HepG2 (cell line): ENCODE measurements at regions not wholly inside any gene's neighbourhood (a gene's known extent, or its start where the extent isn't known, plus 50 kb on each side); places are given as distances from the start of the nearest gene placed in this dataset.

Experiments
- ARNT2 ChIP-seq: sonication (generic); formaldehyde crosslinking; IDR thresholded peaks from 2 replicates; pipeline ENCODE4 v1.8.0; 2022; ENCODE audit warnings: mild to moderate bottlenecking, low read depth, missing genetic modification reagents, moderate library complexity
- BRF2 ChIP-seq: sonication (generic); formaldehyde crosslinking; IDR thresholded peaks from 2 replicates; pipeline ENCODE4 v1.8.1; 2022; ENCODE audit warnings: mild to moderate bottlenecking, missing genetic modification reagents
- CREB1 ChIP-seq, 2 experiments: fragments of 450-650 bp in 1 of 2; IDR thresholded peaks; 2 replicates each; pipeline ENCODE4 v1.6.1; 2016 to 2017; ENCODE audit warnings: control low read depth in 1 of 2, mild to moderate bottlenecking in 1 of 2, missing compliant biosample characterization in 1 of 2, missing genetic modification characterization in 1 of 2
- DDIT3 ChIP-seq: sonication (generic); formaldehyde crosslinking; IDR thresholded peaks from 2 replicates; pipeline ENCODE4 v1.4.0; 2020; ENCODE audit warnings: mild to moderate bottlenecking, missing genetic modification reagents
- GLI4 ChIP-seq: sonication (generic); formaldehyde crosslinking; IDR thresholded peaks from 2 replicates; pipeline ENCODE4 v1.5.1; 2020; ENCODE audit warnings: missing genetic modification reagents, mild to moderate bottlenecking, moderate library complexity, borderline replicate concordance
- HMG20B ChIP-seq: conservative IDR thresholded peaks from 2 replicates; pipeline ENCODE4 v1.6.1; 2016; ENCODE audit warnings: missing genetic modification reagents, missing compliant biosample characterization
- KAT2B ChIP-seq: fragments of 150-350 bp; IDR thresholded peaks from 2 replicates; pipeline ENCODE4 v1.6.1; 2014; ENCODE audit warnings: low read depth, low read length, borderline replicate concordance
- MTA1 ChIP-seq: sonication (generic); formaldehyde crosslinking; IDR thresholded peaks from 2 replicates; pipeline ENCODE4 v1.4.0; 2020; ENCODE audit warnings: missing genetic modification reagents, mild to moderate bottlenecking, borderline replicate concordance
- MTA3 ChIP-seq: sonication (generic); formaldehyde crosslinking; IDR thresholded peaks from 2 replicates; pipeline ENCODE4 v1.4.0; 2020; ENCODE audit warnings: missing genetic modification reagents
- NAIF1 ChIP-seq: sonication (generic); formaldehyde crosslinking; IDR thresholded peaks from 2 replicates; pipeline ENCODE4 v1.5.0; 2020; ENCODE audit warnings: mild to moderate bottlenecking, missing genetic modification reagents, borderline replicate concordance
- NCOR1 ChIP-seq: fragments of 200-600 bp; sonication (generic); IDR thresholded peaks from 2 replicates; pipeline ENCODE4 v1.7.0; 2017; ENCODE audit warnings: antibody characterized with exemption, low read length, borderline replicate concordance
- NFKB2 ChIP-seq: sonication (generic); formaldehyde crosslinking; IDR thresholded peaks from 2 replicates; pipeline ENCODE4 v1.4.0; 2020; ENCODE audit warnings: missing genetic modification reagents, borderline replicate concordance
- RFX3 ChIP-seq: IDR thresholded peaks from 2 replicates; pipeline ENCODE4 v1.6.1; 2016; ENCODE audit warnings: missing biosample characterization, missing genetic modification reagents
- SIX1 ChIP-seq: sonication (generic); formaldehyde crosslinking; IDR thresholded peaks from 2 replicates; pipeline ENCODE4 v1.4.0; 2020; ENCODE audit warnings: missing genetic modification reagents, borderline replicate concordance
- SRY ChIP-seq: sonication (generic); formaldehyde crosslinking; IDR thresholded peaks from 2 replicates; pipeline ENCODE4 v1.8.0; 2022; ENCODE audit warnings: mild to moderate bottlenecking, missing genetic modification reagents
- TBL1XR1 ChIP-seq: fragments of 150-350 bp; IDR thresholded peaks from 2 replicates; pipeline ENCODE4 v1.6.1; 2014; ENCODE audit warnings: borderline replicate concordance, low read length; ENCODE audit not compliant: partially characterized antibody
- ZBTB2 ChIP-seq: sonication (generic); formaldehyde crosslinking; IDR thresholded peaks from 2 replicates; pipeline ENCODE4 v1.8.0; 2022; ENCODE audit warnings: low read depth, missing genetic modification reagents
- ZNF160 ChIP-seq: sonication (generic); formaldehyde crosslinking; IDR thresholded peaks from 2 replicates; pipeline ENCODE4 v1.8.0; 2022; ENCODE audit warnings: mild to moderate bottlenecking, inconsistent platforms, missing genetic modification reagents
- ZNF382 ChIP-seq: sonication (generic); formaldehyde crosslinking; IDR thresholded peaks from 2 replicates; pipeline ENCODE4 v1.5.0; 2020; ENCODE audit warnings: missing genetic modification reagents, mild to moderate bottlenecking, borderline replicate concordance
- ZNF646 ChIP-seq: sonication (generic); formaldehyde crosslinking; IDR thresholded peaks from 2 replicates; pipeline ENCODE4 v1.9.0; 2021; ENCODE audit warnings: mild to moderate bottlenecking, missing genetic modification reagents
- ZNF7 ChIP-seq: IDR thresholded peaks from 2 replicates; pipeline ENCODE4 v1.6.1; 2016; ENCODE audit warnings: missing biosample characterization, missing genetic modification reagents
- ZNF772 ChIP-seq: sonication (generic); formaldehyde crosslinking; IDR thresholded peaks from 2 replicates; pipeline ENCODE4 v1.5.0; 2020; ENCODE audit warnings: mild to moderate bottlenecking, missing genetic modification reagents

GRCh38 chr6:21451546-21452013, 142.0 kb upstream of the SOX4 start (continued):
- TF ChIP-seq ZNF646 (CRISPR knock-in tag) (no peak), TBL1XR1 (peak; percentile 89), NAIF1 (CRISPR knock-in tag) (no peak), DDIT3 (CRISPR knock-in tag) (no peak), BRF2 (no peak), ARNT2 (CRISPR knock-in tag) (no peak), CREB1 (IDR thresholded peaks at IDR 0.05) (no peak), CREB1 (CRISPR knock-in tag; IDR thresholded peaks at IDR 0.05) (peak; percentile 84), ZNF382 (CRISPR knock-in tag) (no peak), MTA3 (CRISPR knock-in tag) (no peak), ZNF160 (CRISPR knock-in tag) (no peak), SIX1 (CRISPR knock-in tag) (peak; percentile 71; the same call in 1 of the 2 replicates), ZNF772 (no peak), SRY (CRISPR knock-in tag) (no peak), KAT2B (peak; percentile 93), NFKB2 (no peak), HMG20B (CRISPR knock-in tag) (no peak; the same call in 1 of the 2 replicates), GLI4 (CRISPR knock-in tag) (no peak), ZBTB2 (no peak), NCOR1 (peak; percentile 89; the same call in 1 of the 2 replicates), ZNF7 (CRISPR knock-in tag) (no peak), MTA1 (CRISPR knock-in tag) (no peak; the same call in 1 of the 2 replicates), RFX3 (CRISPR knock-in tag) (peak; percentile 56; the same call in 1 of the 2 replicates)
